Right renal cortex interstitium (tissue), 3 donors: ENCODE measurements at regions not wholly inside any gene's neighbourhood (a gene's known extent, or its start where the extent isn't known, plus 50 kb on each side); places are given as distances from the start of the nearest gene placed in this dataset.

Experiments used
- DNase-seq, 3 donors: peaks; one replicate each; pipeline ENCODE4 v3.0.0-alpha.2; 2013; ENCODE audit warnings: low read depth in 3 of 3, low spot score in 2 of 3

DNA sequence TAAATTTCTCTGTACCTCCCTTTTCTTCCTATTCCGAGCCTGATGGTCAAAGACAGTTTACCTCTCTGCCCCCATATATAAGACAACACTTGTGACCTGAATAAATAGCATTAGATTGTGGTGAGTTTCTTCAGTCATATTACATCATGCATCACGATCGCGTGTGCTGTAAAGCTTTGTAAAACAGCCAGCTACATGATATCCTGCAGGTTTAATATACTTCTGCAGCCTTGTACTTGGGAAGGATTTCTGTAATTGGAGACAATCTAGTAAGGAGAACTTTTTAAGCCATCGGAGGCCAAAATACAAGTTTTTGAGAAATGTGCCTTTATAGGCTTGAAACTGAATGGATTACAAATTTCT lies 711.8 kb upstream of the WWC1 start:
- no peak for DNase-seq

DNA sequence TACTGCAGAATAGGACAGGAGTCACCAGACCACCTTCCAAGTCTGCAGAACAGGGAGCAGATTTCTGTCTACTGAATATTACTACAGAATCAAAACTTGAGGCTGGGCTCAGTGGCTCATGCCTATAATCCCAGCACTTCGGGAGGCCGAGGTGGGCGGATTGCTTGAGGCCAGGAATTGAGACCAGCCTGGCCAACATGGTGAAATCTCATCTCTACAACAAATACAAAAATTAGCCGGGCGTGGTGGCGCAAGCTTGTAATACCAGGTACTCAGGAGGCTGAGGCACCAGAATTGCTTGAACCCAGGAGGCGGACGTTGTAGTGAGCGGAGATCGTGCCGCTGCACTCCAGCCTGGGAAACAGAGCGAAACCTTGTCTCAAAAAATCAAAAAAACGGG lies 710.8 kb upstream of the WWC1 start:
- no peak for DNase-seq

DNA sequence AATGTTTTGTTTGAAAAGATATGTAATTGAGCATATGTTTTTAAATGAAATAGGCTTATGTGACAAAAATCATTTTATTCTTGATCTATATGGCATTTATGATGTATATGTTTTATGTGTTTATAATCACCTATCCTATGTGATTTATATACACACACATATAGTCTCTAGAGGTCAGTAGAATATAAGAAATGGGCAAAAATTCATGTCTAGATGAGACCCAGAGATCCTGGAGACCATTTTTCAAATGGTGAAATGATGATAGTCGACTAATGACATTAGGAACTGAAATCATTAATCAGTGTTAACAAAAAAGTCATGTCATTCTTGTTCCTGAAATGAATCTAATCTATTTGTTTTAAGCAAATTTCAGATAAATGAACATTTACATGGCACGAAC lies 709.2 kb upstream of the WWC1 start:
- DNase-seq: no peak

DNA sequence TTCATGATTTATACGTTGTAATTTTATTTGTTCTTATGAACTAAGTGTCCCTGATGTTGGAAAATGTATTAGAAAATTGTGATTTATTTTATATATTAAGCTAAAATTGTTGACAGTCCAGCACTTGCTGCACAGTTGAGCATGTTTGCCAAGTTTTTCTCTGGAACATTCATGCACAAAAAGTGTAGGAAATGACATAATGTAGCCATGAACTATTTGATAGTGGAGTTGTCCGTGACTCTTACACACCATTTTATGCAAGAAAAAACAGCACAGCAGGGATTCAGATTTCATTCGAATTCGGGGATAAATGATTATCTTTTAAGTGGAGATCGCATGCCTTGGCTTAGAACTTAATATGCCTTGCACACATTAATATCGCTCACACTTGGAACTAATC lies 708.6 kb upstream of the WWC1 start:
- no peak for DNase-seq

DNA sequence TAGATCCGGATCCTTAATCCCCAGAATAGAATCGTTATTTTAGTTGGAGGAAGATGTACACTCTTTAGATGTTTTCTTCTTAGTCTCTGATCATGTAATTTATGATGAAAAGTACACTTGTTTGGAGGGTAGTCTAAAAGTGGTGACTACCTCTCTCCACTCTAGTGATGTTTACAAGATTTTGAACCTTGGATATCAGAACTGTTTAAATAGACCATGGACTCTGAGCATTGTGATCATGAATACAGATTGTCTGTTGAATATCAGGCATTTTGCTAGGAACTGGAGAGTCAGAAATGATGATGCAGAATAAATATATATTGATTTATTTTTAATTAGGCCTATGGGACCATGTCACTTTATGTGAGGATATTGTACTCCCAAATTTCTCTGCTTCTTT lies 706.3 kb upstream of the WWC1 start:
- DNase-seq: no peak

DNA sequence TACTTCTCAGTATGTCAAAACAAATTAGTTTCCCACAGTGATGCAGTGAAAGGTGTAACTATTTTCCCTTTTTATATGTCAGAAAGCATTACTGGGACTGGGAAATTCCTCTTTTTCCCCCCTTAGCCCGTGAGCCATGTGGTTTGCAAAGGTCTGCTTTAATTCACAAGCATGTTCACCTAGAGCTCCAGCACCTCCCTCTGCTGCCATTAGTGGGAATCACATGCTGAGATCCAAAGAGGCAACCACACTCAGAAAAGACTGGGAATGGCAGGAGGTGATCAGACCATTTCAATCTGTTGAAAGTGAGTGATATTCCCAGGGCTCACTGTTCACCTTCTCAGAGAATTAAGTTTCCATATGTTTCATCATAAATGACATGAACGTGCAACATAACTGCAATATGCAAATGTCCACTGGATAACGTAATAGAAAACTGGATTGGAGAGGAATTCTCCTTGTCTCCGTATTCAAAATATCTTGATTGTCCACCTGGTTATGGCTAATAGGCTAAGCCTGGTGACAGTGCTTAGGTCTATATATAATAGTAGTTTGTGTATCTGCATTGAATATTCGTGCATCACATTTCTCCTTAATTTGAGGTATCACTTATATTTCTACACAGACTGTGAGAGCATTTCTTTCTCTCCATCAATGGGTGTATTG lies 703.5 kb upstream of the WWC1 start:
- no peak for DNase-seq

DNA sequence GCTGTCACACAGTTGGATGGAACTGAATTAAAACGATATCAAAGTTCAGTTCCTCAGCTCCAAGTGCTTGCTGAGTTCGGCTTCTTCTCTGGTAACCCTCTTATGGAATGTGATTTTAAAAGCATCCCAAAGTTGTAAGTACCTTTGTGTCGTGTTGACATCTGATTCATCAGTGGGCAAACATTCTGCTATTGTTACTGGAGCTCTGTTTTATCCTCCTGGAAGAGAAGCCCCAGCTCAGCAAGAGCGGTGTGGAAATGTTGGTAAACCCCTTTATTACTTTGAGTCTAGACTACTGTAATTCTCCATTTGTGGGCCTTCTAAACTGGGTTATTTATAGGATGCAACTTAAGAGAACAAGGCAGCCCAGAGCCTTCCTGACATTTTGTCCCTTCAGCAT lies 699.3 kb upstream of the WWC1 start:
- no peak for DNase-seq

DNA sequence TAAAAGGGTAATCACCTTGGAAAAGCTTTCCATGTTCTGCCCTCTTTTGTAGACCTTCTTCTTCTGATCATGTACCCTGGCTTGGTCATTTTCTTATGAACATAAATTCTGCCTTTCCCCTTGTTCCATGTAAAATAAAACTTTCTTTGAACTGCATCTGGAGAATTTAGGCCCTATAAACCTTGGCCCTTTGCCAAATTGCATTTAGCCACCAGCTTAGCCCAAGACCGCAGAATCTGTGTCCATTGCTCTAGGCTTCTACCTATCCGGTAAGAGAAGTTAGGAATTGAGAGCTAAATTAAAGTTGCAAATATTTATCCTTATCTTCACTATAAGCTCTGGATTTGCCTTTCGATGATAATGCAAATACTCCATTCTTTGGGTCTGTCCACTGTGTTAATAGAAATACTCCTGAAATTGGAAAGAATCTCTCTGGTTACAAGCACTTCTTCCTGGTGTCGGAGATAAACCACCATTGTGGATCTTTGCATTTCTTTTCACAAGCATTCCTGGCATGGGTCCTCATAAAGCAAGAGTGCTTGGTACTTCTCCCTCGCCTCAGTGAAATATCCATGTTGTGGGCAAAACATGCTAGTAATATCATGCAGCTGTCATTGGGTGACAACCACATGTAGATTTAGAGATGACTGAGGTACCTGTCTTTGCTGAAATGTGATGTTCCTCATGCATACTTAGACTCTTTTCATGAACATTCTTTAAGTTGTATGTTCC lies 698.0 kb upstream of the WWC1 start:
- no peak for DNase-seq

DNA sequence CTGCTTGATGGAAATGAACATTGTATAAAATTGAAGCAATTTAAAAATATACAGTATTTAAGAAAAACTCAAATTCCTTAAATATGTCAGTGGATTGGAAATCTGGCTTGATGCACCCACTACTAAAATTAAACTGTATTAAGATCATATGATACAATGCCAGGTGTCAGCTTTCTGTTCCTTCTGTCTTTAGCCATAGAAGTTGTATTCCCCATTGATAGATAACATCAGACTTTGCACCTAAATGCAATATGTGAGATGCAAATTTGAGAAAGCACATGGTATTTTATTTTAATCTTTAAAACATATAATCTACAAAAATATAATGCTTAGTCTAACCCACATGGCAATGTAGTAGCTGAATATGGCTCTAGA lies 697.4 kb upstream of the WWC1 start:
- no peak for DNase-seq

DNA sequence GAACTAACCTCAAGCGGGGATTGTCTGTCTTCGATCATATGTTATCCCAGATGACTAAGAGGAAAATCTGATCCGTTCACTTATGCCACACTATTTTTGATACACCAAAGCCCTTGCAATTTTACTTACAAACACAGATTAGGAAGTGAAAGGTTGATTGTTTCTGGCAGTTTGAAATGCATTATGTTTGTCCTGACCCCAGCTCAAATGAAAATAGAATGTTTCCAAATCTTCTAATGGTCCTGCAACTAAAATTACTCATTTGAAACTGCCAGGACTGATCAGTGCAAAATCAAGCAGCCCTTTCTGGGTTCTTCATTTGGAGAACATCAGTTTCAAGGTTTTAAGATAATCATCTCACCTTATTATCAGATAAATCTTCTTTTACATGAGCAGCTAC lies 696.7 kb upstream of the WWC1 start:
- DNase-seq: no peak

DNA sequence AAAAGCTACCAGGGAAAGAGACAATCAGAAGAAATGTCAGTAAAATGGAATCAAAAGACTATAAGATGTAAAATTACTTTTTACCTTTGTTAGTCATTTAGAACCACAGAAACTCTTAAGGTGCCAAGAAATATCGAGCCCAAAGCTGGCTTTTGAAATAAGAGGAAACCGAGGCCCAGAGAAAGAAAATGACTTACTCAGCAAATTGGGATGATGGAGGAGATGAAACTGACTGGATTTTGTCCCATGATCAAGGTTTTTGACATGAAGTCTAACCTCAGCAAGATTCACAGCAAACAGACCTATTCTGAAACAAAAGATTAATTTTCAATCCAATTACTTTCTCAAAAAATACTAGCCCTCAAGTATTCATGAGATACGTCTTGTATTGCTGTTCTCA lies 696.2 kb upstream of the WWC1 start:
- DNase-seq: no peak

DNA sequence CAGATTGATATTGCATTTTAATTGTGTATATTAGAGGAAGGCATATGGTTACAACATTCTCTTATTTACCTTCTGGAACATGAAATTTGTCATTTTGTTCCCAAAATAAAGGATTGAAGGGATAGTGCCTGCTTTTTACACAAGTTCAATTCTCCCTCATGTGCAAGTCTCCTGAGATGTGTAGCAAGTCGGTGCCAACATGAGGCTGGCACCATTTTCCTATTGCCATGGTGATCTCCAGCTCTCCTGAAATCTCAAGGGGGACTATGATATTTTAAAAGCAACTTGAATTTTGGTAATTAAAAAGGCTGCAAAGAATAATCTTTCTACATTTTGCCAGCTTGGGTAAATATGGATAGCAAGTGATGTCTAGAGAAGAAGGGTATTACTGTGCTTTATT lies 693.3 kb upstream of the WWC1 start:
- DNase-seq: no peak

DNA sequence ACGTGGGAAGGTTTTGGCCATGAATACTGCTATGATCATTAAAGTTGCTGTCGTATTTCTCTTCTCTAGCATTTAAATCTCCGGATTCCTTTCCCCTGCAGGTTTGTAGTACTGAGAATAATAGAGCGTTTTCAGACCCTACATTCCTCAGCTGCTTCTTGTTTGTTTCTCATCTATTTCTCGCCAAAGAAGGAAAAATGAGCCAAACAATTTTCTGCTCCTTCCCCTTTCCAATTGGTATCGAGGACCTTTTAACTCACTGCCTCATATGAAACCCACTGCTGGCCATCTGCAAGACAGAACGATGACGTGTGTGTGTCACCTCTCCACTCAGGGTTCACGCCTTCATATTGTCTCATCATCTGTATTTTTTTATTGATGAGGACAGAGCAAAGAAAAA lies 689.4 kb upstream of the WWC1 start:
- DNase-seq: no peak

DNA sequence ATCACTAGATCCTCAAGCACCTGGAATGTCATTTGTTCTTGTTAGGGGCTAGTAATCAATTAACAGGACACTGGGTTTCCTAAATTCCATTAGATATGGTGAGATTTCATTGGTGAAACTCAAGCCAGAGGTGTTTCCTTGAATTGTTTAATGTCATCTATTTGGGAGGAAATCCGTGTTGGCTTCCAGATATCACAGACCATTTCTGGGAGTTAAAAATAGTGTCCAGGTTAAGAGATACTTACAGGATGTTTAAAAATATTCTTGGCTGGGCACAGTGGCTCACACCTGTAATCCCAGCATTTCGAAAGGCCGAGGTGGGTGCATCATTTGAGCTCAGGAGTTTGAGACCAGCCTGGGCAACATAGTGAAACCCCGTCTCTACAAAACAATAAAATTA lies 688.3 kb upstream of the WWC1 start:
- DNase-seq: no peak

DNA sequence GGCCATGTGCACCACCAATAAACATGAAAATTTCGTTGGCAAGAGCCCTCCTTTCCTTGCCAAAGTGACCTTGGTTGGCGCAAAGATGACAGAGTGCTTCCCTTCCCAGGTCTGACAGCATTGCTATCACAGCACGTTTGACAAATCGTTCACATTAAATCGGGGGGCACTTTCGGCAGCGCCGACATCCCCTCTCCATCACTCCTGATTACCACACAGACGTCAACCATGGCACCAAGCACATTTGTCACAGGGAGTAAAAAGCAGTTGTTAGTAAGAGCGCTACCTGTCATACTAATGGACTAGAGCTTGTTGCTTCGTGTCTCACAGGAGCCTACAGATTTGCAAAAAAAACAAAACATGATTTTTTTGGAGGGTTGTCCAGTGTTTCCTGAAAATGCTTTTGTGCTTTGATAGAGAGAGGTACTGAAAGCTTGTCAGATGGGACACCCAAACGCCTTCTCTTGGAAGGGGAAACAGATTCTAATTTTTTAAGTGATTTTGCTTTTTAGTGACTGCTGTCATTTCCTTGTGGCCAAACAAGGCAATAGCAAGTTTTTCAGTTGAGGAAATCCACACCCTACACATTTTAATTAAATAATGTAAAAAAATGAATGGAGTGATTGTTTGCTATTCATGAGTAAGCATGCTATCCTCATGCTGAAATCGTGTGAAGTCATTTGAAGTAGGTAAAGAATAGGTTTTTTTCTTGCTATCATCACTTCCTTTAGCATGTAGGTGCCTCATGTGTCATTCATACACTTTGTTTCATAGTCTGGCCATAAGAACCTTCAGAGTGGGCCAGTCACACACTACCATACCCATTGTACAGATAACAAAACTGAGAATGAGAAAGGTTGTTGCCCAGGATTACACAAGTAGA lies 682.8 kb upstream of the WWC1 start:
- no peak for DNase-seq

DNA sequence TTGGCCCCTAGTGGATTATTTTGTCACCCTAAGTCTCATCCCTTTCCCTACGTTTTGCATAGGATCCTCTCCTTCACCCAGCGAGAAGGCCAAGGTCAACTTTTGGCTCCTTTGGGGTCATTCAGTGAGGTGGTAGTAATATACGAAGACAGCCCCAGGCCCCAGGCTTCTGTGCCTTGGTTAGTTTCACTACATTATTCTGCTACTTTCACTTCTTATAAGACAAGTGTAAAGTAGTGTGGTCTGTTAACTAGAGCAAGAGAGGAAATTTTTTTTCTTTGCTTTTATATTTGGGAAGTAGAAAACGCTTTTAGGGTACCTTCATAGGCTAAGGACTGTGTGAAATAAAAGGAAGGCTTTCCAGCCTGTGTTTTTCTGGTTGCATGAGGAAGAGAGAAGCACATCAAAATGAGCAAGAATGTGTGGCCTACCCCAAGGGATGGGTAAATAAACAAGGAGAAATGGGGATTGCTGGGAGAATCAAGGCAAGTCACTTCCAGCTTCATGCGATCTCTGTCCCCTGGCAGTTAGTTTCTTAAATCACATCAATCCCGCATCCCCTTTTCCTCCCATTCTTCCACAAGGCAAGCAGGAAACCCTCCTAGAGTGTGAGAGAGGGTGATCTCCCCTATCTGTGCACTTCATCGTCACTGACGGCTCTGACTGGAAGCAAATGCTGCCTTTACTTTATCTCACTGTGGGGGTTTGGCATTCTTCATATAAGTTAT lies 677.0 kb upstream of the WWC1 start:
- DNase-seq: no peak

DNA sequence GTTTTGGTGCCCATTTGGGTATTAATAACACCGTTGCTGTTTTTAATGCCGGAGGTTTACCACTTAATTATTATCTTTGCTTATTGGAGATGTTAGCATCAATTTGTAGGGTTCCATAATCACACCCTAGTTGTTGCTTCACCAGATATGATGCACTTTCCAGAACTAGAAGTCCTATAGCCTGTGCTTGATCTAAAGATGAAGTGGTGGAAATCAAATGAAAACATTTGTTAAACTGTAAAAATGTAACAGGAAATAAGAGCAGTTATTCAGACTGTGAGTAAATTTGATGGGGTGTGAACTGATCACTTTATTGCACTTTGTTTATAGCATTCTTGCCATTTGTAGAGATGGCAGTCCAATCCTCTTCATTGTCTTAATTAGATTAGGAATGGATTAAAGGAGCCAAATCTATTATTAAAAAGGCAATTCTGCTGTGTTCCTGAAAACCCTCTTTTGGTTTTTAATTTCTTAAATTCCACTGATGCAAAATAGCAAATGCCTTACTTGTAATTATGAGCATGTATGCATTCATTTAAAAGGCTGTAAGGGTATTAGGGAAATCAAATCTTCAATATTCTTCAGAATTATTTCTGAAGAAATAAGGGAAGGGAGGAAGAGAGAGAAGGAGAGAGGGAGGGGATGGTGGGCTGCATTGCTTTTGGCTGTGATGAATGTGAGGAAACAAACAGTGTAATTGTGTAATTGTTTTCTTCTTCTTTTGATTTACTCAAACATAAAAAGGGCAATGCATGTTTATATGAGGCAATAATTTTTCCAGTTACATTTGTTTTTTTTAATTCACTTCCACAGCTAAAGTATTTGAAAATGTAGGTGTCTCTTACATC lies 675.2 kb upstream of the WWC1 start:
- DNase-seq: no peak

DNA sequence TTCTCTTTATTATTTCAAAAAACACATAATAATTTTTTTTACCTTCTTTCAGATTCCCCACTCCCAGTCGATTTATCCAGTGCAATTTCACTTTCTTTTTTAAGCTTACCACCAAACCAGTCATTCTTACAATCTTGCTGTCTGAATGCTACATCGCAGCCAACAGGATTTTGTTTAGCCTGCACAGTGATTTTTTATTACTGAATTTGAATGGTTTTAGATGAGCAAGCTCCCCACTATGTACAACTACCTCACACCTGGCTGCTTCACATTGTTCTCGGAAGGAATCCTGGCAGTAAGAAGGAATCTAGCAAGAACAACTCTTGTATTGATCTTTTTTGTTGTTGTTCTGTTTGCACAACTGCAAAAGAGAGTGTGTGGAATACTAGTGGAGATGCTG lies 668.1 kb upstream of the WWC1 start:
- DNase-seq: no peak

DNA sequence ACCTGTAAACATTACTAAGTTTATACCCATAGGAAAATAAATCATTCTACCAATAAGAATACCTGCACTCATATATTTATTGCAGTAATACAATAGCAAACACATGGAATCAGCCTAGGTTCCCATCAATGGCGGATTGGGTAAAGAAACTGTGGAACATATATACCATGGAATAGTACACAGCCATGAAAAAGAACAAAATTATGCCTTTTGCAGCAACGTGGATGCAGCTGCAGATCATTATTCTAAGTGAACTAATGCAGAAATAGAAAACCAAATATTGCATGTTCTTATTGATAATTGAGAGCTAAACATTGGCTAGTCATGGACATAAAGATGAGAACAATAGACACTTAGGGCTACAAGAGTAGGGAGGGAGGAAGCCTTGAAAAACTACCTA lies 667.4 kb upstream of the WWC1 start:
- no peak for DNase-seq

DNA sequence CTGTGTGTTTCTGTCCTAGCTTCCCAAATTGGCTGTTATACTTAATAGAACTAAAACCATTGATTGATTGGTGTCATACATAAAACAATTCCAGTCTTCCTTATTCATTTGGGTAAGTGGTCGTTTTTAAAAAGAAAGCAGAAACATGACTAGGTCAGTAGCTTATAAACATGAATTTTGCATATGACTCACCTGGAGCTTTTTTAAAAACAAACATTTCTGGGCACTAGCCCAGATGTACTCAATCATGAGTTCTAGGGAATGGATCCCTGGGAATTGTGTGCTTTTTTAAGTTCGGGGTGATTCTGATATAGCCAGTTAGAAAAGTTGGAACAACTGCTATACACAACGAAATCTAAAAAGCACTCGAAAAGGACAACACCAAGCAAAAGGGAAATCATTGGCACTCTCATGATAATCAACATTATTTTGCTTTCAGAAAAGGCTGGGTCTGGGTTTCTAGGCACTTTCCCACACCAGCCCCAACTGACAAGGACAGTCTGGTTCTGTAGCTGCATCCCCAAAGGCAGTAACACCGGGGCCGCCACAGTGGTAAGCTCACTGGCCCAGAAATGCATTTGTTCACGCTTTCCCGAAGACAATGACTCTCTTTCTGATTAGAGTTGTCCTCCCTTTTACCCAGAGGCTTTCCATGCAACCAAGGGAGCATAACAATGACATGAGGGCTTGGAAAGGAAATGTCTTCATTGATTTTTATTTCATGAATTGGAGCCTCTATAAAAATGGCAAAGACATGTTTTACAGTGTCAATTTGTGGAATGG lies 664.9 kb upstream of the WWC1 start:
- DNase-seq: no peak
